C4-2B (cell line): ENCODE measurements at regions not wholly inside any gene's neighbourhood (a gene's known extent, or its start where the extent isn't known, plus 50 kb on each side); places are given as distances from the start of the nearest gene placed in this dataset.

Experiments used
- CTCF ChIP-seq: fragments of 450-650 bp; conservative IDR thresholded peaks from 2 replicates; pipeline ENCODE4 v1.5.1; 2017; ENCODE audit warnings: mild to moderate bottlenecking
- ZFX ChIP-seq: fragments of 450-650 bp; IDR thresholded peaks from 2 replicates; pipeline ENCODE4 v1.6.1; 2017

- TF ChIP-seq CTCF (no peak), ZFX (no peak)
Observed at GRCh38 chr5:145463634-145464033, 371.5 kb downstream of the PRELID2 start.
